CD4-positive, alpha-beta T cell treated with Interleukin-1 beta for 1 hour (primary cell): ENCODE measurements at regions not wholly inside any gene's neighbourhood (a gene's known extent, or its start where the extent isn't known, plus 50 kb on each side); places are given as distances from the start of the nearest gene placed in this dataset.
"Not testable (repeated sequence)": the region's sequence is repeated elsewhere in the genome, so short reads cannot be mapped to it uniquely, and the experiment has no call there.

Experiments
- DNase-seq, 2 donors: peaks; one replicate each; pipeline ENCODE4 v3.0.0-alpha.2; 2020 to 2022

- no peak for DNase-seq
These were observed 76.3 kb downstream of the DRAM2 start for GRCh38 chr1:111063595-111063994.

DNA sequence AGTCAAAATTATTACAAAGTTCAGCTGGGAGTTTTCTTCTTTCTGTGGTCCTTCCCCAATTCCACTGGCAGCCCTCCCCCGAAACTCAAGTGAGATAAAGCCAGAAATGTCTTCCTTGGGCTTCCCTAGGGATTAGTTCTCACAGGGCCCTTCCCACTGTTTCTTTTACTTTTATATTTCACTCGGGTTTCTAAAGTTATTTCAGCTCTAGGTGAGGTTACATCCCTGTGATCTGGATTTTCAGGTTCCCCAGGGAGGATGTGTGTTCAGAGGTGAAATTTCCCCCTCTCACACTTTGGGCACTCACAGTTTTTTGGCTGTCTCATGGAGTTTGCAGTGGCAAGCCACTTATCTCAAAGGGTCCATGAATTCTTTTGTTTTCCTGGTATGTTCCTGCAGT lies 77.3 kb downstream of the DRAM2 start:
- no peak for DNase-seq

- DNase-seq: no peak
These were observed 77.8 kb downstream of the DRAM2 start for GRCh38 chr1:111062081-111062480.

DNA sequence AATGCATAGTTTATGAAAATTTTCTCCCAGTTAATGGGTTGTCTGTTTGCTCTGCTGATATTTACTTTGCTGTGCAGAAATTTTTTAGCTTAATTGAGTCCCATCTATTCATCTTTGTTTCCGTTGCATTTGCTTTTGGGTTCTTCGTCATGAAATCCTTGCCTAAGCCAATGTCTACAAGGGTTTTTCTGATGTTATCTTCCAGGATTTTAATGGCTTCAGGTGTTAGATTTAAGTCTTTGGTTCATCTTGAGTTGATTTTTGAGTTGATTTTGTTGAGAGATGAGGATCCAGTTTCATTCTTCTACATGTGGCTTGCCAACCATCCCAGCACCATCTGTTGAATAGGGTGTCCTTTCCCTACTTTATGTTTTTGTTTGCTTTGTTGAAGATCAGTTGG lies 85.2 kb downstream of the DRAM2 start:
- DNase-seq: no peak

GRCh38 chr1:111052246-111052645 lies 87.6 kb downstream of the DRAM2 start:
- DNase-seq: no peak

GRCh38 chr1:111048253-111048652 lies 84.5 kb upstream of the LRIF1 start:
- not testable (repeated sequence) for DNase-seq

GRCh38 chr1:111045033-111045722 lies 81.5 kb upstream of the LRIF1 start:
- no peak for DNase-seq

- DNase-seq: peak; percentile 6 to 66
These were observed 68.7 kb upstream of the LRIF1 start for GRCh38 chr1:111032295-111032897.

DNA sequence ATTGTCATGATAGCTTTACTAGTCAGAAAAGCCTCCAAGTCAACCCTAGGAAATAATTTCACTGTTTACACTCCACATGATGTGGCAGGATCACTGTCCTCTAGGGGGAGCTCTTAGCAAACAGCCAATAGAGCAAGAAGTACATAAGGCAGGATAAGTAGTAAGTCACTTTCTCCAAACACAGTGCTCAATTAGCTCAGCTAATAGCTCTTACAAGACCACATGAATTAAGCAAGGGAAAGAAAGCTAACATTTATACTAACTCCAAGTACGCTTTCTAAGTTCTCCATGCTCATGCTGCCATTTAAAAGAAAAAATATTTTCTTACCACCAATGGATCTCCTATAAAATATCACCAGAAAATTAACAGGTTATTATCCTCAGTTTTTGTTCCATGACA lies 66.9 kb upstream of the LRIF1 start:
- peak; percentile 42 to 73 for DNase-seq

DNA sequence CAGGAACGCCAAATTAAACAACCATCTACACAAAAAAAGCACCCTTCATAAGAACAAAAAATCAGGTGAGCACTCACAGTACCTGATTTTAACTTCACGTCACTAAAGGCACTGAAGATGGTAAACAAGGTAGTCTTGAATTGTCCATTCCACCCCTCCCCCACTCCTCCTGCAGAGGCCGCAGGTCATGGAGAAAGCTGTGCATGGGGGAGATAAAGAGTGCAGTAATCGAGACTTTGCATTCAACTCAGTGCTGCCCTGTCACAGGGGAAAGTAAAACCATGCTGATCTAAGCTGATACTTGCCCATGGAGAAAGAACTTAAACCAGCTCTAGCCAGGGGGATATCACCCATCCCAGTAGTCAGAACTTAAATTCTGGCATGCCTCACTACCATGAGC lies 61.4 kb upstream of the LRIF1 start:
- no peak for DNase-seq

GRCh38 chr1:111015222-111015621 lies 51.5 kb upstream of the LRIF1 start:
- no peak for DNase-seq
